ENCODE measurements at regions not wholly inside any gene's neighbourhood (a gene's known extent, or its start where the extent isn't known, plus 50 kb on each side); places are given as distances from the start of the nearest gene placed in this dataset.
"Not testable (repeated sequence)": the region's sequence is repeated elsewhere in the genome, so short reads cannot be mapped to it uniquely, and the experiment has no call there.

GRCh38 chr2:12533337-12534005 is 183.3 kb upstream of the TRIB2 start:
- no peak for FAIRE-seq

GRCh38 chr2:12534646-12535263 is 182.0 kb upstream of the TRIB2 start:
- no peak for FAIRE-seq

GRCh38 chr2:12536976-12537375 is 179.8 kb upstream of the TRIB2 start:
- FAIRE-seq = no peak

- no peak for FAIRE-seq
Observed at GRCh38 chr2:12538138-12538694, 178.5 kb upstream of the TRIB2 start.

- FAIRE-seq = no peak
Observed at GRCh38 chr2:12539336-12539735, 177.4 kb upstream of the TRIB2 start.

GRCh38 chr2:12539776-12540562 is 176.8 kb upstream of the TRIB2 start:
- no peak for FAIRE-seq

GRCh38 chr2:12543076-12543977 is 173.4 kb upstream of the TRIB2 start:
- no peak for FAIRE-seq

- no peak for FAIRE-seq
Observed at GRCh38 chr2:12543978-12544558, 172.7 kb upstream of the TRIB2 start.

- FAIRE-seq = no peak
Observed at GRCh38 chr2:12547566-12548170, 169.1 kb upstream of the TRIB2 start.

GRCh38 chr2:12548906-12549305 is 167.8 kb upstream of the TRIB2 start:
- no peak for FAIRE-seq

- no peak for FAIRE-seq
Observed at GRCh38 chr2:12549641-12550040, 167.1 kb upstream of the TRIB2 start.

- no peak for FAIRE-seq
Observed at GRCh38 chr2:12552092-12552491, 164.6 kb upstream of the TRIB2 start.

GRCh38 chr2:12554224-12555011 is 162.3 kb upstream of the TRIB2 start:
- FAIRE-seq = no peak

- FAIRE-seq = peak; percentile 60
Observed at GRCh38 chr2:12555012-12555645, 161.6 kb upstream of the TRIB2 start.

- FAIRE-seq = no peak
Observed at GRCh38 chr2:12556762-12557161, 160.0 kb upstream of the TRIB2 start.

GRCh38 chr2:12557688-12558087 is 159.0 kb upstream of the TRIB2 start:
- FAIRE-seq = no peak

- FAIRE-seq = no peak
Observed at GRCh38 chr2:12558519-12558918, 158.2 kb upstream of the TRIB2 start.

- FAIRE-seq = no peak
Observed at GRCh38 chr2:12560618-12561017, 156.1 kb upstream of the TRIB2 start.

GRCh38 chr2:12567411-12567810 is 149.3 kb upstream of the TRIB2 start:
- no peak for FAIRE-seq

GRCh38 chr2:12569510-12569909 is 147.2 kb upstream of the TRIB2 start:
- not testable (repeated sequence) for FAIRE-seq
